Osteoblast (primary cell): ENCODE measurements at regions not wholly inside any gene's neighbourhood (a gene's known extent, or its start where the extent isn't known, plus 50 kb on each side); places are given as distances from the start of the nearest gene placed in this dataset.

Source experiments
- DNase-seq: peaks from one replicate; pipeline ENCODE4 v3.0.0; 2011; ENCODE audit warnings: low spot score, mixed read lengths; ENCODE audit not compliant: insufficient read length; ENCODE audit errors: missing footprints
- H2AFZ ChIP-seq: 2 replicates; pipeline ENCODE4 v1.6.0; 2011; ENCODE audit warnings: mild to moderate bottlenecking, low read length
- H3K27ac ChIP-seq: 2 replicates; pipeline ENCODE4 v1.5.1; 2011; ENCODE audit warnings: mild to moderate bottlenecking, low read depth, low read length, moderate library complexity
- H3K27me3 ChIP-seq: 2 replicates; pipeline ENCODE4 v1.6.0; 2012; ENCODE audit warnings: mild to moderate bottlenecking, control low read depth, inconsistent platforms, low read length, moderate library complexity; ENCODE audit not compliant: insufficient read depth
- H3K36me3 ChIP-seq: 2 replicates; pipeline ENCODE4 v1.5.1; 2011; ENCODE audit warnings: mild to moderate bottlenecking, low read length, control low read depth, moderate library complexity; ENCODE audit not compliant: insufficient read depth
- H3K4me1 ChIP-seq: 2 replicates; pipeline ENCODE4 v1.5.1; 2011; ENCODE audit warnings: mild to moderate bottlenecking, low read length, control low read depth, moderate library complexity; ENCODE audit not compliant: insufficient read depth
- H3K4me2 ChIP-seq: 2 replicates; pipeline ENCODE4 v1.6.0; 2011; ENCODE audit warnings: mild to moderate bottlenecking, low read length; ENCODE audit not compliant: insufficient read depth
- H3K4me3 ChIP-seq: fragments of 200-600 bp; sonication (generic); 3 replicates; pipeline ENCODE4 v1.5.1; 2012; ENCODE audit warnings: mild to moderate bottlenecking, low read length, inconsistent platforms; ENCODE audit not compliant: insufficient read depth
- H3K79me2 ChIP-seq: 2 replicates; pipeline ENCODE4 v1.6.0; 2012; ENCODE audit warnings: mild to moderate bottlenecking, low read length, control low read depth, inconsistent platforms; ENCODE audit not compliant: insufficient read depth
- H3K9me3 ChIP-seq: 2 replicates; pipeline ENCODE4 v1.5.1; 2011; ENCODE audit warnings: low read depth, low read length, control low read depth
- H4K20me1 ChIP-seq: 2 replicates; pipeline ENCODE4 v1.6.0; 2012; ENCODE audit warnings: mild to moderate bottlenecking, low read length, control low read depth; ENCODE audit not compliant: insufficient read depth
- CTCF ChIP-seq: IDR thresholded peaks from 2 replicates; pipeline ENCODE4 v1.5.1; 2011; ENCODE audit warnings: mild to moderate bottlenecking, low read depth, low read length, moderate library complexity; ENCODE audit errors: extremely low read depth

- Histone ChIP-seq H3K27me3 (no peaks in the 10 kb centered on the region), H3K4me3 (no peak overlapping the region), H3K4me1 (no peaks in the 10 kb centered on the region), H3K9me3 (no peaks in the 10 kb centered on the region), H3K36me3 (no peaks in the 10 kb centered on the region), H3K4me2 (no peak overlapping the region), H3K79me2 (no peaks in the 10 kb centered on the region), H2AFZ (no peak overlapping the region), H4K20me1 (no peaks in the 10 kb centered on the region), H3K27ac (no peak overlapping the region)
- DNase-seq = no peak
- TF ChIP-seq CTCF = no peak
These were observed 980.9 kb upstream of the DIAPH2 start for GRCh38 chrX:95703696-95704095.

- Histone ChIP-seq H3K4me3 (no peak overlapping the region), H3K4me2 (no peak overlapping the region), H2AFZ (no peak overlapping the region), H3K79me2 (no peaks in the 10 kb centered on the region), H4K20me1 (no peaks in the 10 kb centered on the region), H3K27ac (no peak overlapping the region), H3K4me1 (no peaks in the 10 kb centered on the region), H3K36me3 (no peaks in the 10 kb centered on the region), H3K27me3 (no peaks in the 10 kb centered on the region), H3K9me3 (no peaks in the 10 kb centered on the region)
- no peak for DNase-seq
- TF ChIP-seq CTCF = no peak
These were observed 967.8 kb upstream of the DIAPH2 start for GRCh38 chrX:95716841-95717240.

- Histone ChIP-seq H3K27ac (no peak overlapping the region), H4K20me1 (no peaks in the 10 kb centered on the region), H3K9me3 (no peaks in the 10 kb centered on the region), H3K79me2 (no peaks in the 10 kb centered on the region), H2AFZ (no peak overlapping the region), H3K36me3 (no peaks in the 10 kb centered on the region), H3K27me3 (no peaks in the 10 kb centered on the region), H3K4me3 (no peak overlapping the region), H3K4me2 (no peak overlapping the region), H3K4me1 (no peaks in the 10 kb centered on the region)
- DNase-seq = no peak
- TF ChIP-seq CTCF = no peak
These were observed 965.9 kb upstream of the DIAPH2 start for GRCh38 chrX:95718746-95719145.

GRCh38 chrX:95721011-95721410 lies 963.6 kb upstream of the DIAPH2 start:
- H3K79me2 ChIP-seq = no peaks in the 10 kb centered on the region
- H4K20me1 ChIP-seq = no peaks in the 10 kb centered on the region
- H2AFZ ChIP-seq = no peak overlapping the region
- no peak for TF ChIP-seq CTCF
- no peak for DNase-seq
- no peaks in the 10 kb centered on the region for H3K27me3 ChIP-seq
- no peaks in the 10 kb centered on the region for H3K9me3 ChIP-seq
- H3K36me3 ChIP-seq = no peaks in the 10 kb centered on the region
- no peak overlapping the region for H3K27ac ChIP-seq
- H3K4me3 ChIP-seq = no peak overlapping the region
- no peaks in the 10 kb centered on the region for H3K4me1 ChIP-seq
- H3K4me2 ChIP-seq = no peak overlapping the region
